SJSA1 (cell line): ENCODE measurements at regions not wholly inside any gene's neighbourhood (a gene's known extent, or its start where the extent isn't known, plus 50 kb on each side); places are given as distances from the start of the nearest gene placed in this dataset.
A peak's percentile ranks its signal among the peaks of the same experiment; 100 is the strongest.

Experiments used
- DNase-seq, 2 experiments: peaks; one replicate each; pipeline ENCODE4 v3.0.0-alpha.2; 2015 to 2020; ENCODE audit warnings: low spot score in 2 of 2, low read depth in 1 of 2
- H3K27ac ChIP-seq: fragments of 250-450 bp; sonication (Bioruptor Pico); 2 replicates; pipeline ENCODE4 v1.5.1; 2020; ENCODE audit warnings: mild to moderate bottlenecking, moderate library complexity
- H3K27me3 ChIP-seq: fragments of 250-450 bp; sonication (Bioruptor Pico); replicated peaks from 2 replicates; pipeline ENCODE4 v1.5.1; 2020; ENCODE audit warnings: mild to moderate bottlenecking, moderate library complexity
- H3K36me3 ChIP-seq: fragments of 250-450 bp; sonication (Bioruptor Pico); 2 replicates; pipeline ENCODE4 v1.5.1; 2020; ENCODE audit warnings: mild to moderate bottlenecking
- H3K4me1 ChIP-seq: fragments of 250-450 bp; sonication (Bioruptor Pico); replicated peaks from 2 replicates; pipeline ENCODE4 v1.6.1; 2021; ENCODE audit warnings: mild to moderate bottlenecking
- H3K4me3 ChIP-seq: fragments of 250-450 bp; sonication (Bioruptor Pico); 2 replicates; pipeline ENCODE4 v1.5.1; 2020; ENCODE audit warnings: mild to moderate bottlenecking
- H3K9me3 ChIP-seq: fragments of 250-450 bp; sonication (Bioruptor Pico); replicated peaks from 2 replicates; pipeline ENCODE4 v1.5.1; 2020; ENCODE audit warnings: mild to moderate bottlenecking

- H3K4me3 ChIP-seq: no peak overlapping the region
- peaks cover 3% of the 10 kb centered on the region; the same call in 1 of the 2 replicates for H3K9me3 ChIP-seq
- H3K36me3 ChIP-seq: no peaks in the 10 kb centered on the region
- DNase-seq: no peak
- 0 out of 2 replicates have a peak, but pooled peaks cover 4% of the 10 kb centered on the region for H3K27me3 ChIP-seq
- H3K4me1 ChIP-seq: no peaks in the 10 kb centered on the region
- no peak overlapping the region for H3K27ac ChIP-seq
Measured at GRCh38 chr2:105600949-105601794, 143.5 kb upstream of the NCK2 start.

GRCh38 chr2:105600602-105600948 lies 144.1 kb upstream of the NCK2 start:
- Histone ChIP-seq H3K4me3 (no peak overlapping the region), H3K36me3 (no peaks in the 10 kb centered on the region), H3K27me3 (0 out of 2 replicates have a peak, but pooled peaks cover 4% of the 10 kb centered on the region), H3K27ac (no peak overlapping the region), H3K9me3 (peaks cover 3% of the 10 kb centered on the region; the same call in 1 of the 2 replicates), H3K4me1 (no peaks in the 10 kb centered on the region)
- DNase-seq: no peak

- no peak overlapping the region for H3K4me3 ChIP-seq
Measured at GRCh38 chr2:105600037-105600442, 144.7 kb upstream of the NCK2 start.

GRCh38 chr2:105598829-105599698 lies 145.6 kb upstream of the NCK2 start:
- H3K27me3 ChIP-seq: no peaks in the 10 kb centered on the region
- no peak overlapping the region for H3K27ac ChIP-seq
- DNase-seq: no peak
- no peaks in the 10 kb centered on the region for H3K4me1 ChIP-seq
- H3K9me3 ChIP-seq: peaks cover 3% of the 10 kb centered on the region; the same call in 1 of the 2 replicates
- H3K36me3 ChIP-seq: no peaks in the 10 kb centered on the region
- H3K4me3 ChIP-seq: no peak overlapping the region

More at GRCh38 chr2:105600037-105600442, 144.7 kb upstream of the NCK2 start:
- H3K36me3 ChIP-seq: no peaks in the 10 kb centered on the region
- no peaks in the 10 kb centered on the region for H3K4me1 ChIP-seq
- no peak overlapping the region for H3K27ac ChIP-seq
- 0 out of 2 replicates have a peak, but pooled peaks cover 4% of the 10 kb centered on the region for H3K27me3 ChIP-seq
- no peak for DNase-seq
- H3K9me3 ChIP-seq: peaks cover 3% of the 10 kb centered on the region; the same call in 1 of the 2 replicates

- no peak for DNase-seq
- peaks cover 3% of the 10 kb centered on the region; the same call in 1 of the 2 replicates for H3K9me3 ChIP-seq
- H3K4me3 ChIP-seq: no peak overlapping the region
- H3K27me3 ChIP-seq: no peaks in the 10 kb centered on the region
- no peaks in the 10 kb centered on the region for H3K36me3 ChIP-seq
- no peak overlapping the region for H3K27ac ChIP-seq
- no peaks in the 10 kb centered on the region for H3K4me1 ChIP-seq
Measured at GRCh38 chr2:105597806-105598803, 146.6 kb upstream of the NCK2 start.

GRCh38 chr2:105597011-105597805 lies 147.5 kb upstream of the NCK2 start:
- Histone ChIP-seq H3K27ac (no peak overlapping the region), H3K4me1 (no peaks in the 10 kb centered on the region), H3K27me3 (no peaks in the 10 kb centered on the region), H3K9me3 (peaks cover 3% of the 10 kb centered on the region; the same call in 1 of the 2 replicates), H3K36me3 (no peaks in the 10 kb centered on the region), H3K4me3 (no peak overlapping the region)
- no peak for DNase-seq

- DNase-seq: no peak
- H3K27ac ChIP-seq: no peak overlapping the region
- no peaks in the 10 kb centered on the region for H3K4me1 ChIP-seq
- H3K9me3 ChIP-seq: 0 out of 2 replicates have a peak, but pooled peaks cover under 1% of the 10 kb centered on the region
- H3K36me3 ChIP-seq: no peaks in the 10 kb centered on the region
- no peak overlapping the region for H3K4me3 ChIP-seq
- H3K27me3 ChIP-seq: no peaks in the 10 kb centered on the region
Measured at GRCh38 chr2:105596411-105596921, 148.2 kb upstream of the NCK2 start.

GRCh38 chr2:105595536-105595935 lies 149.2 kb upstream of the NCK2 start:
- Histone ChIP-seq H3K9me3 (no peaks in the 10 kb centered on the region), H3K4me3 (no peak overlapping the region), H3K4me1 (no peaks in the 10 kb centered on the region), H3K36me3 (no peaks in the 10 kb centered on the region), H3K27ac (no peak overlapping the region), H3K27me3 (no peaks in the 10 kb centered on the region)
- peak in 1 of 2 experiments; percentile 7 for DNase-seq

- no peaks in the 10 kb centered on the region for H3K36me3 ChIP-seq
- no peak overlapping the region for H3K27ac ChIP-seq
- no peaks in the 10 kb centered on the region for H3K27me3 ChIP-seq
- no peaks in the 10 kb centered on the region for H3K9me3 ChIP-seq
- no peak for DNase-seq
- H3K4me1 ChIP-seq: no peaks in the 10 kb centered on the region
- no peak overlapping the region for H3K4me3 ChIP-seq
Measured at GRCh38 chr2:105593221-105593967, 151.3 kb upstream of the NCK2 start.

- H3K4me1 ChIP-seq: no peaks in the 10 kb centered on the region
- H3K9me3 ChIP-seq: no peaks in the 10 kb centered on the region
- no peaks in the 10 kb centered on the region for H3K36me3 ChIP-seq
- DNase-seq: no peak
- H3K27me3 ChIP-seq: no peaks in the 10 kb centered on the region
- H3K4me3 ChIP-seq: no peak overlapping the region
- no peak overlapping the region for H3K27ac ChIP-seq
Measured at GRCh38 chr2:105592288-105592687, 152.4 kb upstream of the NCK2 start.

- H3K27ac ChIP-seq: no peak overlapping the region
- DNase-seq: no peak
- no peaks in the 10 kb centered on the region for H3K9me3 ChIP-seq
Measured at GRCh38 chr2:105590780-105591660, 153.7 kb upstream of the NCK2 start.

More at GRCh38 chr2:105590780-105591660, 153.7 kb upstream of the NCK2 start:
- H3K36me3 ChIP-seq: no peaks in the 10 kb centered on the region
- H3K4me1 ChIP-seq: no peaks in the 10 kb centered on the region
- no peak overlapping the region for H3K4me3 ChIP-seq
- H3K27me3 ChIP-seq: no peaks in the 10 kb centered on the region
